ENCODE measurements at regions not wholly inside any gene's neighbourhood (a gene's known extent, or its start where the extent isn't known, plus 50 kb on each side); places are given as distances from the start of the nearest gene placed in this dataset.

DNA sequence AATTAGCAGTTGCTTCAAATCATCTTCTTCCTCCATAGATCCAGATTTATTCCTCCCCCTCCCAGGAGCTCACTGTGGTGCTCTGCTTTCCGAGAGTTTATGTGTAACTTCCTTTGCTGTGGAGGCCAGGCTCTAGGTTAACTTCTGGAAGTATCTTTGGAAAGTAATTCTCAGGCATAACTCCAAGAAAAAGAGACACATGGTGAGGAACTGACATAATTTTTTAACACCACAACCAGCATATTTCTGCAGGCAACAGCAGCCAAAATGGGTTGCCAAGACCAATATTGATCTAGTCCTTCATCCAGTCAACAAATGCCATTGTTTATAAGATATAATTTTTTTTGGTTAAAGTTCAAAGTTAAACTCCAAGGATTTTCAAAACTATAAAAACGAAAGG, 114.5 kb upstream of the RBPJ start:
- no peak for TF ChIP-seq POLR2A (IDR thresholded peaks at IDR 0.05; ENCODE audit: control extremely low read depth in 1 of 2, low read depth in 2 of 2, low read length in 2 of 2)
- no peak for TF ChIP-seq RAD21 (IDR thresholded peaks at IDR 0.05 in 1 of 2, conservative IDR thresholded peaks at IDR 0.05 in 1 of 2; ENCODE audit: low read depth in 2 of 2, low read length in 2 of 2)
- TF ChIP-seq CTCF (IDR thresholded peaks at IDR 0.05; ENCODE audit: control extremely low read depth in 1 of 3, insufficient read depth in 1 of 3, low read depth in 1 of 3, low read length in 3 of 3), result no peak
- TF ChIP-seq CEBPB (IDR thresholded peaks at IDR 0.05; ENCODE audit: low read depth, low read length), result no peak
- TF ChIP-seq, protein P1, sequence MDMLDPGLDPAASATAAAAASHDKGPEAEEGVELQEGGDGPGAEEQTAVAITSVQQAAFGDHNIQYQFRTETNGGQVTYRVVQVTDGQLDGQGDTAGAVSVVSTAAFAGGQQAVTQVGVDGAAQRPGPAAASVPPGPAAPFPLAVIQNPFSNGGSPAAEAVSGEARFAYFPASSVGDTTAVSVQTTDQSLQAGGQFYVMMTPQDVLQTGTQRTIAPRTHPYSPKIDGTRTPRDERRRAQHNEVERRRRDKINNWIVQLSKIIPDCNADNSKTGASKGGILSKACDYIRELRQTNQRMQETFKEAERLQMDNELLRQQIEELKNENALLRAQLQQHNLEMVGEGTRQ (IDR thresholded peaks at IDR 0.05; ENCODE audit: low read length), result no peak
- no peak for TF ChIP-seq EGR1 (IDR thresholded peaks at IDR 0.05; ENCODE audit: borderline replicate concordance, low read depth, low read length)
- no peak for TF ChIP-seq POLR2AphosphoS5 (IDR thresholded peaks at IDR 0.05; ENCODE audit: low read depth, low read length)

Measured in H1 (cell line).